Cardiac muscle cell (in vitro differentiated cells and primary cell): ENCODE measurements at regions not wholly inside any gene's neighbourhood (a gene's known extent, or its start where the extent isn't known, plus 50 kb on each side); places are given as distances from the start of the nearest gene placed in this dataset.
A peak's percentile ranks its signal among the peaks of the same experiment; 100 is the strongest.

Source experiments
- DNase-seq, 2 donors: peaks; one replicate each; pipeline versions ENCODE4 v3.0.0 to v3.0.0-alpha.2; 2010 to 2017; ENCODE audit warnings: low read depth in 1 of 2, low spot score in 1 of 2
- H3K27ac ChIP-seq: fragments of 200-600 bp; sonication (generic); 2 replicates; pipeline ENCODE4 v1.5.1; 2016
- H3K27me3 ChIP-seq: fragments of 200-600 bp; sonication (generic); 2 replicates; pipeline ENCODE4 v1.6.0; 2016; ENCODE audit warnings: control low read depth
- H3K36me3 ChIP-seq: fragments of 200-600 bp; sonication (generic); 2 replicates; pipeline ENCODE4 v1.5.1; 2016; ENCODE audit warnings: control low read depth
- H3K4me1 ChIP-seq: fragments of 200-600 bp; sonication (generic); 2 replicates; pipeline ENCODE4 v1.8.1; 2017; ENCODE audit warnings: low read depth, mild to moderate bottlenecking, mixed run types
- H3K4me3 ChIP-seq: fragments of 200-600 bp; sonication (generic); 2 replicates; pipeline ENCODE4 v1.5.1; 2016; ENCODE audit warnings: mild to moderate bottlenecking
- H3K9me3 ChIP-seq: fragments of 200-600 bp; sonication (generic); 2 replicates; pipeline ENCODE4 v1.5.1; 2017; ENCODE audit warnings: low read depth, mild to moderate bottlenecking, control low read depth
- TF ChIP-seq, protein P1 (sequence below): IDR thresholded peaks from 2 replicates; pipeline ENCODE4 v1.5.1; 2012; ENCODE audit warnings: low read depth, mild to moderate bottlenecking, low read length

DNA sequence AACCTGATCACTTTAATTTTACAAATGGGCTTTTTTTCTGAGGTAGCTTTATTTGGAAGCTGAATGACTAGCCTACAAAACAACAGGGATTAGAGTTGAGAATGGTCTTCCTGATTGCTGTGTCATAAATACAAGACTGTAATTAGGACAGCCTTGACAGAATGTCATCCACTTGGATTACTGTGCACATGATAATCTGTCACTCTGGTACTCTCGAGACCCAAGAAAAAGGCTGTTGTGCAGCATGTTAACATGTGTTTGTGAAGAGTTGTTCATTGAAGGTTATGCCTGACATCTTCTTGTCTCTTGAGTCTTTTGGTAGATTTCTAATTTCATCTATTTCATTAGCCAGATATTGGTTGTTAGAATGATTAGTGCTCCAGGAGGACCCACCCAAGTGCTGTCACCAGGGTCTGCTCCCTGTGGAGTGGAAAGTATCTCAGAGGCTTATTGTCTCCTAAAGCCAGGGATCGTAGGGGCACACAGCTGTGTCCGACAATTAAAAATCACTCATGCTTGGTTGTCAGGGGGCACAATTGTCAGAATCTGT is 212.2 kb upstream of the GPRIN3 start:
- H3K36me3 ChIP-seq: no peaks in the 10 kb centered on the region
- H3K27ac ChIP-seq: no peak overlapping the region
- no peak overlapping the region for H3K4me3 ChIP-seq
- DNase-seq: no peak
- H3K27me3 ChIP-seq: no peaks in the 10 kb centered on the region
- H3K9me3 ChIP-seq: no peaks in the 10 kb centered on the region
- H3K4me1 ChIP-seq: no peaks in the 10 kb centered on the region
- TF ChIP-seq, protein P1, sequence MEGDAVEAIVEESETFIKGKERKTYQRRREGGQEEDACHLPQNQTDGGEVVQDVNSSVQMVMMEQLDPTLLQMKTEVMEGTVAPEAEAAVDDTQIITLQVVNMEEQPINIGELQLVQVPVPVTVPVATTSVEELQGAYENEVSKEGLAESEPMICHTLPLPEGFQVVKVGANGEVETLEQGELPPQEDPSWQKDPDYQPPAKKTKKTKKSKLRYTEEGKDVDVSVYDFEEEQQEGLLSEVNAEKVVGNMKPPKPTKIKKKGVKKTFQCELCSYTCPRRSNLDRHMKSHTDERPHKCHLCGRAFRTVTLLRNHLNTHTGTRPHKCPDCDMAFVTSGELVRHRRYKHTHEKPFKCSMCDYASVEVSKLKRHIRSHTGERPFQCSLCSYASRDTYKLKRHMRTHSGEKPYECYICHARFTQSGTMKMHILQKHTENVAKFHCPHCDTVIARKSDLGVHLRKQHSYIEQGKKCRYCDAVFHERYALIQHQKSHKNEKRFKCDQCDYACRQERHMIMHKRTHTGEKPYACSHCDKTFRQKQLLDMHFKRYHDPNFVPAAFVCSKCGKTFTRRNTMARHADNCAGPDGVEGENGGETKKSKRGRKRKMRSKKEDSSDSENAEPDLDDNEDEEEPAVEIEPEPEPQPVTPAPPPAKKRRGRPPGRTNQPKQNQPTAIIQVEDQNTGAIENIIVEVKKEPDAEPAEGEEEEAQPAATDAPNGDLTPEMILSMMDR: no peak

DNA sequence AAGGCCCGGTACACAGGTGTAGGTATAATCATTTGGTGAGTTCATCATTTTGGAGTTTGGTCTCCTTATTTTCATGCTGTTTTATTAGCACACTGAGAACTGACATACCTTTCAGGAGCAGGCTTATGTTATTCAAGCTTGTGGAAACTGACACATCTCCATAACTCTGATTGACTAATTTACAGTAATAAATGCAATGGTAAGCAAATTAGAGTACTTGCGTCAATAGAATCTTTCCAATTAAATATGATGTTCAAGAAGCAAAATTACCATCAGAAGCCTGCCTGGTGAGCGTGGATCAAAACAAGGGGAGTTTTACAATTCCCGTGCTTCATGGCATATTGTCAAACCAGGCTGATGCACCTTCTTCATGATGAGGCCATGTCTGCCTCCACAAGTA is 210.7 kb upstream of the GPRIN3 start:
- TF ChIP-seq, protein P1: no peak
- Histone ChIP-seq H3K4me1 (no peaks in the 10 kb centered on the region), H3K9me3 (no peaks in the 10 kb centered on the region), H3K4me3 (no peak overlapping the region), H3K27ac (no peak overlapping the region), H3K36me3 (no peaks in the 10 kb centered on the region), H3K27me3 (no peaks in the 10 kb centered on the region)
- DNase-seq: no peak

DNA sequence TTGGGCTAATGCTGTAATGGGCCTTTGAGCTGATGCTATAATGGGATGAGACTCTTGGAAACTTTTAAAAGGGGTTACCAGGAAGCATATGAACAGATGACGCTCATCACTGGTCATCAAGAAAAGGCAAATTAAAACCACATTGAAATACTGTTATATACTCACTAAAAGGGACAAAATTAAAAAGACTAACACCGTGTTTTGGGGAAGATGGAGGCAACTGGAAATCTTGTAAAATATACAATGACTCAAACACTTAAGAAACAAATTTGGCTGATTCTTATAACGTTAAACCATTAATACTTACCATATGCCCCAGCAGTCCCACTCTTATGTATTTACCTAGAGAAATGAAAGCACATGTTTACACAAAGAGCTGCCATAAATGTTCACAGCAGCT is 207.2 kb upstream of the GPRIN3 start:
- Histone ChIP-seq H3K4me1 (no peaks in the 10 kb centered on the region), H3K9me3 (no peaks in the 10 kb centered on the region), H3K27ac (no peak overlapping the region), H3K36me3 (no peaks in the 10 kb centered on the region), H3K27me3 (no peaks in the 10 kb centered on the region), H3K4me3 (no peak overlapping the region)
- DNase-seq: no peak
- TF ChIP-seq, protein P1: no peak

DNA sequence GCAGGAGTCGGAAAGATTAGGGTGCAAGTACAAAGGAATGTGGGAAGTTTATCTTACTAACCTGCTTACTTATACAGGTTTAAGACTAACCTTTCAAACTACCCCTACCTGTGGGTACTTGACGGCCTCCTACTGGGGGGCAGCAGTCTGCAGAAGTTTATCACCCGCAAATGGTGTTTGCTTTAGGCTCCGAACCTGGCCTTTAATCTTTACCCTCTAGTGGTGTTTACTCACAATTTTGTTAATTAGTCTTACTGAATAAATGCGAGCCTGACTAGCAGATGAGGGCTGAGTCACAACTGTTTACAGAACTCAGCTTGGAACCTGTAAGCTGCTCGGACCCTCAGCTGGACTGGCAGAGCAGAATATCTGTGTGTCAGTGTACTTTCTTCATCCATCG is 204.2 kb upstream of the GPRIN3 start:
- no peak overlapping the region for H3K27ac ChIP-seq
- no peaks in the 10 kb centered on the region for H3K27me3 ChIP-seq
- H3K4me1 ChIP-seq: no peaks in the 10 kb centered on the region
- H3K4me3 ChIP-seq: no peak overlapping the region
- TF ChIP-seq, protein P1: no peak
- H3K36me3 ChIP-seq: no peaks in the 10 kb centered on the region
- DNase-seq: no peak
- no peaks in the 10 kb centered on the region for H3K9me3 ChIP-seq

DNA sequence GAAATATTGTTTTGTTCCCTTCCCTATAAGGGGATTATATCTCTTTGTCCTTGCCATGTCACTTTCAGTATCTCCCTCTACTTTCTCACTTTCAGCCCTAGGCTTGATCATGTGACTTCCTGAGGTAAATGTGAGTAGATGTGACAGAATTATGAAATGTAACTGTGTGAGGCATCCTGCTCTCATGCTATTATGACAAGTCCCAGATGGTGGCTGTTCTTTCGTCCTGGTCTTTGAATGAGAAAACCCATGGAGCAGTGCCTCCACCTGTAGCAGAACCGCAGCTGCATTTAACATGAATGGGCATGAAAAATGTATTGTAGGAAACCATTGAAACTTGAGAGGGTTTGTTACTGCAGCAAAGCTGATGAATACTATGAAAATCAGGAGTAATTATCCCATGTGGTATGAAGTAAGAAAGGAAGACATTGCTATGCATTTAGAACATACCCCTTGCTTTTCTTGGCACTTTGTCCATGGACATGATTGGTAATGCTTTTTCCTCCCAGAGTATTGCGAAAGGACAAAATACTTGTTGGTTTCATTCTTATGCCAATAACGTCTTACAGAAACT is 202.2 kb upstream of the GPRIN3 start:
- no peak overlapping the region for H3K4me3 ChIP-seq
- DNase-seq: peak in 1 of 2 donors; percentile 92
- H3K4me1 ChIP-seq: no peaks in the 10 kb centered on the region
- no peaks in the 10 kb centered on the region for H3K36me3 ChIP-seq
- no peaks in the 10 kb centered on the region for H3K27me3 ChIP-seq
- TF ChIP-seq, protein P1: no peak
- H3K9me3 ChIP-seq: no peaks in the 10 kb centered on the region
- H3K27ac ChIP-seq: no peak overlapping the region
